D341Med (cell line): ENCODE measurements at regions not wholly inside any gene's neighbourhood (a gene's known extent, or its start where the extent isn't known, plus 50 kb on each side); places are given as distances from the start of the nearest gene placed in this dataset.
"Not testable (repeated sequence)": the region's sequence is repeated elsewhere in the genome, so short reads cannot be mapped to it uniquely, and the experiment has no call there.

ENCODE experiments used
- DNase-seq: peaks from one replicate; pipeline ENCODE4 v3.0.0; 2012; ENCODE audit warnings: low spot score

- no peak for DNase-seq
Measured at GRCh38 chr5:94025788-94026473, 284.5 kb upstream of the POU5F2 start.

- DNase-seq, result no peak
Measured at GRCh38 chr5:94024620-94025019, 283.2 kb upstream of the POU5F2 start.

- no peak for DNase-seq
Measured at GRCh38 chr5:94024101-94024500, 282.7 kb upstream of the POU5F2 start.

GRCh38 chr5:94021246-94021645, 279.8 kb upstream of the POU5F2 start:
- no peak for DNase-seq

- DNase-seq, result no peak
Measured at GRCh38 chr5:94017579-94017978, 276.2 kb upstream of the POU5F2 start.

- DNase-seq, result no peak
Measured at GRCh38 chr5:94010814-94011213, 269.4 kb upstream of the POU5F2 start.

- DNase-seq, result no peak
Measured at GRCh38 chr5:94009161-94009560, 267.8 kb upstream of the POU5F2 start.

- no peak for DNase-seq
Measured at GRCh38 chr5:93998951-93999455, 257.6 kb upstream of the POU5F2 start.

GRCh38 chr5:93997562-93997961, 256.2 kb upstream of the POU5F2 start:
- no peak for DNase-seq

- DNase-seq, result no peak
Measured at GRCh38 chr5:93995126-93995621, 253.8 kb upstream of the POU5F2 start.

GRCh38 chr5:93993161-93993560, 251.8 kb upstream of the POU5F2 start:
- DNase-seq, result no peak

GRCh38 chr5:93990504-93991070, 249.2 kb upstream of the POU5F2 start:
- DNase-seq, result no peak

GRCh38 chr5:93985940-93986570, 244.7 kb upstream of the POU5F2 start:
- DNase-seq, result not testable (repeated sequence)

GRCh38 chr5:93978222-93978621, 236.8 kb upstream of the POU5F2 start:
- no peak for DNase-seq

- no peak for DNase-seq
Measured at GRCh38 chr5:93967923-93968322, 226.5 kb upstream of the POU5F2 start.

GRCh38 chr5:93964421-93964820, 223.0 kb upstream of the POU5F2 start:
- DNase-seq, result no peak

GRCh38 chr5:93960042-93960441, 218.6 kb upstream of the POU5F2 start:
- DNase-seq, result no peak

GRCh38 chr5:93956006-93956405, 214.6 kb upstream of the POU5F2 start:
- no peak for DNase-seq

GRCh38 chr5:93954421-93955069, 213.1 kb upstream of the POU5F2 start:
- no peak for DNase-seq

GRCh38 chr5:93953442-93953841, 212.0 kb upstream of the POU5F2 start:
- no peak for DNase-seq

- no peak for DNase-seq
Measured at GRCh38 chr5:93941897-93942296, 200.5 kb upstream of the POU5F2 start.

- not testable (repeated sequence) for DNase-seq
Measured at GRCh38 chr5:93933269-93933668, 191.9 kb upstream of the POU5F2 start.

GRCh38 chr5:93930098-93930497, 188.7 kb upstream of the POU5F2 start:
- DNase-seq, result no peak
